Head of caudate nucleus (tissue), 42 donors: ENCODE measurements at regions not wholly inside any gene's neighbourhood (a gene's known extent, or its start where the extent isn't known, plus 50 kb on each side); places are given as distances from the start of the nearest gene placed in this dataset.

ENCODE experiments used
- DNase-seq, 42 donors: peaks; one replicate each; pipeline versions ENCODE4 v3.0.0 to v3.0.0-alpha.2; 2020 to 2021; ENCODE audit warnings: mixed read lengths in 7 of 42
- intact Hi-C: fragments of 100-400 bp; cut with DNase I; formaldehyde crosslinking; loops from one replicate; pipeline ENCODE4 v1.15.0; 2022

GRCh38 chr11:45347348-45348082 lies 61.4 kb upstream of the SYT13 start:
- intact Hi-C loops = no loop called here
- peak in 1 of 42 donors; percentile 28 for DNase-seq

GRCh38 chr11:45345491-45345890 lies 59.4 kb upstream of the SYT13 start:
- peak in 2 of 42 donors; percentile 33 to 35 for DNase-seq

GRCh38 chr11:45344028-45344427 lies 57.9 kb upstream of the SYT13 start:
- intact Hi-C loops = loop anchor here (5.0 kb wide), 1 partner anchor 428 kb away; no protein-coding TSS in a partner anchor
- DNase-seq = peak in 3 of 42 donors; percentile 17 to 50 (median 30)

More at GRCh38 chr11:45345491-45345890, 59.4 kb upstream of the SYT13 start:
- intact Hi-C loops = no loop called here

GRCh38 chr11:45343444-45343843 lies 57.3 kb upstream of the SYT13 start:
- no peak for DNase-seq
- intact Hi-C loops = loop anchor here (5.0 kb wide), 1 partner anchor 429 kb away; no protein-coding TSS in a partner anchor

GRCh38 chr11:45341372-45341771 lies 55.2 kb upstream of the SYT13 start:
- peak in 1 of 42 donors; percentile 12 for DNase-seq
- intact Hi-C loops = loop anchor here (5.0 kb wide), 1 partner anchor 431 kb away; no protein-coding TSS in a partner anchor

- intact Hi-C loops = loop anchor here (5.0 kb wide), 1 partner anchor 432 kb away; no protein-coding TSS in a partner anchor
Measured at GRCh38 chr11:45339729-45340519, 53.8 kb upstream of the SYT13 start.

GRCh38 chr11:45337583-45338360 lies 51.6 kb upstream of the SYT13 start:
- intact Hi-C loops = no loop called here
- peak in 1 of 42 donors; percentile 33 for DNase-seq

More at GRCh38 chr11:45339729-45340519, 53.8 kb upstream of the SYT13 start:
- DNase-seq = peak; percentile 82 to 97 (median 93)

GRCh38 chr11:45336136-45336535 lies 50.0 kb upstream of the SYT13 start:
- no peak for DNase-seq
- intact Hi-C loops = no loop called here
